ENCODE measurements at regions not wholly inside any gene's neighbourhood (a gene's known extent, or its start where the extent isn't known, plus 50 kb on each side); places are given as distances from the start of the nearest gene placed in this dataset.
"Not testable (repeated sequence)": the region's sequence is repeated elsewhere in the genome, so short reads cannot be mapped to it uniquely, and the experiment has no call there.

- Mint-ChIP-seq H3K9me3 (peaks cover 19% of the 10 kb centered on the region), H3K4me3 (no peak overlapping the region), H3K27ac (no peak overlapping the region), H3K4me1 (no peaks in the 10 kb centered on the region), H3K36me3 (no peaks in the 10 kb centered on the region)
- DNase-seq (ENCODE audit: low spot score in 2 of 2) (no peak), ATAC-seq (no peak)
These were observed 869.7 kb downstream of the OTOL1 start for GRCh38 chr3:162366166-162366766.

- ATAC-seq (no peak), DNase-seq (ENCODE audit: low spot score in 2 of 2) (no peak)
- Mint-ChIP-seq H3K36me3 (no peaks in the 10 kb centered on the region), H3K4me1 (no peaks in the 10 kb centered on the region), H3K9me3 (peaks cover 20% of the 10 kb centered on the region), H3K4me3 (no peak overlapping the region), H3K27ac (no peak overlapping the region)
These were observed 871.0 kb downstream of the OTOL1 start for GRCh38 chr3:162367429-162368260.

GRCh38 chr3:162368417-162368816 lies 871.8 kb downstream of the OTOL1 start:
- ATAC-seq (no peak), DNase-seq (ENCODE audit: low spot score in 2 of 2) (no peak)
- no peak overlapping the region for H3K27ac Mint-ChIP-seq
- no peaks in the 10 kb centered on the region for H3K4me1 Mint-ChIP-seq
- peaks cover 17% of the 10 kb centered on the region for H3K9me3 Mint-ChIP-seq
- H3K4me3 Mint-ChIP-seq = no peak overlapping the region
- H3K36me3 Mint-ChIP-seq = no peaks in the 10 kb centered on the region

GRCh38 chr3:162369306-162369705 lies 872.7 kb downstream of the OTOL1 start:
- no peak overlapping the region for H3K4me3 Mint-ChIP-seq
- ATAC-seq (no peak), DNase-seq (ENCODE audit: low spot score in 2 of 2) (no peak)
- H3K36me3 Mint-ChIP-seq = no peaks in the 10 kb centered on the region
- no peak overlapping the region for H3K27ac Mint-ChIP-seq
- peaks cover 17% of the 10 kb centered on the region for H3K9me3 Mint-ChIP-seq
- H3K4me1 Mint-ChIP-seq = no peaks in the 10 kb centered on the region

- no peaks in the 10 kb centered on the region for H3K4me1 Mint-ChIP-seq
- no peak overlapping the region for H3K4me3 Mint-ChIP-seq
- H3K27ac Mint-ChIP-seq = no peak overlapping the region
- H3K36me3 Mint-ChIP-seq = no peaks in the 10 kb centered on the region
- DNase-seq (ENCODE audit: low spot score in 2 of 2) (no peak), ATAC-seq (no peak)
- peaks cover 19% of the 10 kb centered on the region for H3K9me3 Mint-ChIP-seq
These were observed 873.5 kb downstream of the OTOL1 start for GRCh38 chr3:162370141-162370540.

- no peak for DNase-seq (ENCODE audit: low spot score in 2 of 2)
- Mint-ChIP-seq H3K27ac (no peak overlapping the region), H3K4me1 (no peaks in the 10 kb centered on the region), H3K36me3 (no peaks in the 10 kb centered on the region), H3K4me3 (no peak overlapping the region), H3K9me3 (peaks cover 13% of the 10 kb centered on the region)
- ATAC-seq = no peak
These were observed 880.2 kb downstream of the OTOL1 start for GRCh38 chr3:162376761-162377160.

GRCh38 chr3:162377608-162378007 lies 881.0 kb downstream of the OTOL1 start:
- H3K4me3 Mint-ChIP-seq = no peak overlapping the region
- no peak overlapping the region for H3K27ac Mint-ChIP-seq
- DNase-seq (ENCODE audit: low spot score in 2 of 2) (no peak), ATAC-seq (no peak)
- peaks cover 12% of the 10 kb centered on the region for H3K9me3 Mint-ChIP-seq
- no peaks in the 10 kb centered on the region for H3K4me1 Mint-ChIP-seq
- no peaks in the 10 kb centered on the region for H3K36me3 Mint-ChIP-seq

GRCh38 chr3:162385387-162385786 lies 888.8 kb downstream of the OTOL1 start:
- H3K4me1 Mint-ChIP-seq = no peaks in the 10 kb centered on the region
- peaks cover 2% of the 10 kb centered on the region for H3K9me3 Mint-ChIP-seq
- no peak overlapping the region for H3K4me3 Mint-ChIP-seq

GRCh38 chr3:162390891-162391290 lies 894.3 kb downstream of the OTOL1 start:
- H3K4me1 Mint-ChIP-seq = no peaks in the 10 kb centered on the region
- H3K27ac Mint-ChIP-seq = no peak overlapping the region
- ATAC-seq (no peak), DNase-seq (ENCODE audit: low spot score in 2 of 2) (no peak)
- H3K4me3 Mint-ChIP-seq = no peak overlapping the region
- H3K36me3 Mint-ChIP-seq = no peaks in the 10 kb centered on the region
- H3K9me3 Mint-ChIP-seq = peaks cover 10% of the 10 kb centered on the region

More at GRCh38 chr3:162385387-162385786, 888.8 kb downstream of the OTOL1 start:
- Mint-ChIP-seq H3K36me3 (no peaks in the 10 kb centered on the region), H3K27ac (no peak overlapping the region)
- DNase-seq (ENCODE audit: low spot score in 2 of 2) (no peak), ATAC-seq (no peak)

- H3K4me1 Mint-ChIP-seq = no peaks in the 10 kb centered on the region
- DNase-seq (ENCODE audit: low spot score in 2 of 2) (no peak), ATAC-seq (no peak)
- H3K27ac Mint-ChIP-seq = no peak overlapping the region
- no peaks in the 10 kb centered on the region for H3K36me3 Mint-ChIP-seq
- peaks cover 10% of the 10 kb centered on the region for H3K9me3 Mint-ChIP-seq
- H3K4me3 Mint-ChIP-seq = no peak overlapping the region
These were observed 894.7 kb downstream of the OTOL1 start for GRCh38 chr3:162391301-162391700.

GRCh38 chr3:162395496-162395895 lies 898.9 kb downstream of the OTOL1 start:
- Mint-ChIP-seq H3K9me3 (peaks cover 14% of the 10 kb centered on the region), H3K4me1 (no peaks in the 10 kb centered on the region), H3K36me3 (no peaks in the 10 kb centered on the region), H3K27ac (no peak overlapping the region), H3K4me3 (no peak overlapping the region)
- no peak for ATAC-seq
- no peak for DNase-seq (ENCODE audit: low spot score in 2 of 2)

- no peak overlapping the region for H3K27ac Mint-ChIP-seq
- DNase-seq (ENCODE audit: low spot score in 2 of 2) (no peak), ATAC-seq (no peak)
- H3K36me3 Mint-ChIP-seq = no peaks in the 10 kb centered on the region
- no peaks in the 10 kb centered on the region for H3K4me1 Mint-ChIP-seq
- peaks cover 7% of the 10 kb centered on the region for H3K9me3 Mint-ChIP-seq
- no peak overlapping the region for H3K4me3 Mint-ChIP-seq
These were observed 901.9 kb downstream of the OTOL1 start for GRCh38 chr3:162398554-162398953.

- DNase-seq (ENCODE audit: low spot score in 2 of 2) (no peak), ATAC-seq (no peak)
- Mint-ChIP-seq H3K4me1 (no peaks in the 10 kb centered on the region), H3K36me3 (no peaks in the 10 kb centered on the region), H3K27ac (no peak overlapping the region), H3K4me3 (no peak overlapping the region), H3K9me3 (peaks cover 10% of the 10 kb centered on the region)
These were observed 904.1 kb downstream of the OTOL1 start for GRCh38 chr3:162400697-162401096.

- not testable (repeated sequence) for H3K4me1 Mint-ChIP-seq; H3K9me3 Mint-ChIP-seq; H3K36me3 Mint-ChIP-seq; DNase-seq (ENCODE audit: low spot score in 2 of 2); H3K4me3 Mint-ChIP-seq; ATAC-seq; H3K27ac Mint-ChIP-seq
These were observed 914.9 kb downstream of the OTOL1 start for GRCh38 chr3:162411556-162411955.

GRCh38 chr3:162421721-162422120 lies 925.1 kb downstream of the OTOL1 start:
- Mint-ChIP-seq H3K27ac (no peak overlapping the region), H3K9me3 (peaks cover 4% of the 10 kb centered on the region), H3K36me3 (no peaks in the 10 kb centered on the region), H3K4me3 (no peak overlapping the region), H3K4me1 (no peaks in the 10 kb centered on the region)
- no peak for DNase-seq (ENCODE audit: low spot score in 2 of 2)
- no peak for ATAC-seq

GRCh38 chr3:162428192-162428591 lies 931.6 kb downstream of the OTOL1 start:
- DNase-seq (ENCODE audit: low spot score in 2 of 2) (no peak), ATAC-seq (no peak)
- Mint-ChIP-seq H3K27ac (no peak overlapping the region), H3K9me3 (peaks cover 19% of the 10 kb centered on the region), H3K4me1 (no peaks in the 10 kb centered on the region), H3K36me3 (no peaks in the 10 kb centered on the region), H3K4me3 (no peak overlapping the region)

All from stimulated activated effector memory CD8-positive, alpha-beta T cell treated with anti-CD3 and anti-CD28 coated beads, Interleukin-12 subunit alpha, Interleukin-12 subunit beta, amount 100 ng/mL, for 72 hours (primary cell).